ENCODE measurements at regions not wholly inside any gene's neighbourhood (a gene's known extent, or its start where the extent isn't known, plus 50 kb on each side); places are given as distances from the start of the nearest gene placed in this dataset.

GRCh38 chr10:105398202-105398601 is 757.1 kb downstream of the SORCS3 start:
- H3K36me3 ChIP-seq (ENCODE audit: control insufficient read depth in 2 of 2, extremely low read depth in 1 of 2, insufficient read depth in 2 of 2, low read length in 2 of 2), result no peaks in the 10 kb centered on the region
- no peaks in the 10 kb centered on the region for H3K27me3 ChIP-seq (ENCODE audit: control insufficient read depth in 2 of 2, insufficient read depth in 2 of 2, low read length in 2 of 2)
- no peak for DNase-seq (ENCODE audit: low read depth, low spot score)
- dilution Hi-C loops (cut with MboI; ENCODE audit: extremely low pct_ligation_motif_present, low sequenced_read_pairs), result no loop called here
- TF ChIP-seq MAX (IDR thresholded peaks at IDR 0.05; ENCODE audit: insufficient read depth, insufficient read length) (no peak), POLR2A (IDR thresholded peaks at IDR 0.05; ENCODE audit: low read depth, low read length) (no peak), CTCF (IDR thresholded peaks at IDR 0.05; ENCODE audit: extremely low read depth in 1 of 2, insufficient read depth in 1 of 2, low read depth in 1 of 2, low read length in 2 of 2) (no peak), MYC (IDR thresholded peaks at IDR 0.05; ENCODE audit: low read depth, low read length) (no peak), GATA2 (IDR thresholded peaks at IDR 0.05; ENCODE audit: insufficient read depth, insufficient read length, low read depth, low read length) (no peak), POLR2AphosphoS5 (IDR thresholded peaks at IDR 0.05; ENCODE audit: insufficient read depth, low read depth, low read length) (no peak), EZH2 (IDR thresholded peaks at IDR 0.05; ENCODE audit: borderline replicate concordance, low read depth, low read length, severe bottlenecking) (no peak), FOS (IDR thresholded peaks at IDR 0.05; ENCODE audit: borderline replicate concordance, insufficient read depth, low read length) (no peak), JUN (IDR thresholded peaks at IDR 0.05; ENCODE audit: borderline replicate concordance, insufficient read depth, insufficient read length, low read depth) (no peak)
- no TSS peak for BruUV-seq (replicated peaks)
- no peaks in the 10 kb centered on the region for H3K4me1 ChIP-seq (ENCODE audit: control insufficient read depth, extremely low read depth, insufficient read depth, low read length)
- no peak overlapping the region for H3K4me3 ChIP-seq (replicated peaks in 1 of 3; ENCODE audit: insufficient read depth in 1 of 3, low read depth in 1 of 3, low read length in 3 of 3)
- peaks cover 4% of the 10 kb centered on the region for H3K9me3 ChIP-seq (replicated peaks; ENCODE audit: control insufficient read depth, insufficient read depth, low read length)
- no peaks in the 10 kb centered on the region for H4K20me1 ChIP-seq (replicated peaks; ENCODE audit: control insufficient read depth, extremely low read depth, insufficient read depth, low read length)
- no peak overlapping the region for H3K9ac ChIP-seq (replicated peaks; ENCODE audit: extremely low read depth, insufficient read depth, low read length)
- intact Hi-C loops (cut with micrococcal nuclease), result no loop called here
- no peaks in the 10 kb centered on the region for H3K9me1 ChIP-seq (replicated peaks; ENCODE audit: control insufficient read depth, extremely low read depth, insufficient read depth, low read length)
- H3K79me2 ChIP-seq (ENCODE audit: control insufficient read depth, insufficient read depth, low read length), result no peaks in the 10 kb centered on the region
- POLR2A ChIA-PET, result no interaction called here
- H3K4me2 ChIP-seq (ENCODE audit: insufficient read depth, low read length), result no peak overlapping the region
- FAIRE-seq, result no peak
- CTCF ChIA-PET, result no interaction called here
- H2AFZ ChIP-seq (ENCODE audit: low read depth, low read length), result no peak overlapping the region
- H3K27ac ChIP-seq (ENCODE audit: insufficient read depth, low read depth, low read length), result no peak overlapping the region

Data from endothelial cell of umbilical vein (primary cell).